Stimulated activated CD4-positive, alpha-beta T cell treated with anti-CD3 and anti-CD28 coated beads, Interleukin-1b, Interleukin-23, amount 100 ng/mL, for 24 hours (primary cell): ENCODE measurements at regions not wholly inside any gene's neighbourhood (a gene's known extent, or its start where the extent isn't known, plus 50 kb on each side); places are given as distances from the start of the nearest gene placed in this dataset.
"Not testable (repeated sequence)": the region's sequence is repeated elsewhere in the genome, so short reads cannot be mapped to it uniquely, and the experiment has no call there.

Experiments
- DNase-seq, 4 experiments: peaks; one replicate each; pipeline ENCODE4 v3.0.0-alpha.2; 2020; ENCODE audit warnings: low read depth in 4 of 4, low spot score in 1 of 4

DNA sequence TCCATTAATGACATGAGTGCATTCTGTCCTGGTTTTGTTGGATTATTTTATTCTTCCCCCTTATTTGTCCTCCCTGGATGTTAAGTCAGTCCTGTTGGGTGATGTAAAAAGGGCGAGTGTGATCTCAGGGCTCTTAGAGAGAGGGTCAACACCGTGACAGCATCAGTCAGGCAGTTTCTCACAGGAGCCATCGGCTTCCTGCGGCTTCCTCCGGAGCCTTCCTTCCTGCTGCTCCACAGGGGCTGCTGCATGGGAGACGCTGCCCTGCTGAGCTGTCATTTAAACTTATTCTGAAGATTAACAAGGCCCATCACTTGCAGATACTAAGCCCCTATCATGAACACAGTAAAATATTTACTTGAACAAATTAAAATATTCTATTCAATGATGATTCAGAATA lies 211.3 kb downstream of the SPATA31A1 start:
- not testable (repeated sequence) for DNase-seq

DNA sequence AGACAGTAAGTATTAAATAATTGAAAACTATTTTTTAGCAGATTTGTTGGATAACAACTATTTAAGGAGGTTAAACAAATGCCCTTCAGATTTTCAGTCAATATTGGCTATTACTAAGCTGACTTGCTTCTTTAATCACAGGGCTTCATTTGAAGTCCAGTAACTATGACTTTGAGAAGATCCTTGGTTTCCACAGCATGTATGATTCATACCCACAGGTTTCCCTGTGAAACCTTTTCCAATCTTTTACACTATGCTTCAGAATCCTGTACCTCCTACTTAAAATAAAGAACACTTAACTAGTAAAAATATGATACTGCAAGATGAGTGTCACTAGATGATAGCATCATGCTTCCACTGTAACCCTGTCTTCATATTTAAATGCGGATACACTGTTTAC lies 211.9 kb downstream of the SPATA31A1 start:
- not testable (repeated sequence) for DNase-seq

DNA sequence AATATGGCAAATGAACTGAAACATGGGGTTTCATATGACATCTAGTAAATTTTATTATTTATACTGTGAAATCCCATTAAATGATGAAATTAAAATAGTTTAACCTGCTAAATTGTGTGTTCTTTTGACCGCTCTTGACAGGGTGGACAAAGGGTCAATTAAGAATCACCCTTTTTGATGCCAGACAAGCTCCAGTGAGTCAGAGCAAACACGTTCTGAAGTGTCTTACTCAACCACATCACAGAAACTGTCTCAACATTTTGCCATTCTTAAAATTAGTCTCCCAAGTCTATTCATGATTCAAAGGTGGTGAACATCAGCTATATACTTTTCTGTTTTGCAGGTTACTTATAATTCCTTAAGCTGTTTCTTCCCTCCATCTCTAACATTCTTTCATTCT lies 213.4 kb downstream of the SPATA31A1 start:
- not testable (repeated sequence) for DNase-seq

DNA sequence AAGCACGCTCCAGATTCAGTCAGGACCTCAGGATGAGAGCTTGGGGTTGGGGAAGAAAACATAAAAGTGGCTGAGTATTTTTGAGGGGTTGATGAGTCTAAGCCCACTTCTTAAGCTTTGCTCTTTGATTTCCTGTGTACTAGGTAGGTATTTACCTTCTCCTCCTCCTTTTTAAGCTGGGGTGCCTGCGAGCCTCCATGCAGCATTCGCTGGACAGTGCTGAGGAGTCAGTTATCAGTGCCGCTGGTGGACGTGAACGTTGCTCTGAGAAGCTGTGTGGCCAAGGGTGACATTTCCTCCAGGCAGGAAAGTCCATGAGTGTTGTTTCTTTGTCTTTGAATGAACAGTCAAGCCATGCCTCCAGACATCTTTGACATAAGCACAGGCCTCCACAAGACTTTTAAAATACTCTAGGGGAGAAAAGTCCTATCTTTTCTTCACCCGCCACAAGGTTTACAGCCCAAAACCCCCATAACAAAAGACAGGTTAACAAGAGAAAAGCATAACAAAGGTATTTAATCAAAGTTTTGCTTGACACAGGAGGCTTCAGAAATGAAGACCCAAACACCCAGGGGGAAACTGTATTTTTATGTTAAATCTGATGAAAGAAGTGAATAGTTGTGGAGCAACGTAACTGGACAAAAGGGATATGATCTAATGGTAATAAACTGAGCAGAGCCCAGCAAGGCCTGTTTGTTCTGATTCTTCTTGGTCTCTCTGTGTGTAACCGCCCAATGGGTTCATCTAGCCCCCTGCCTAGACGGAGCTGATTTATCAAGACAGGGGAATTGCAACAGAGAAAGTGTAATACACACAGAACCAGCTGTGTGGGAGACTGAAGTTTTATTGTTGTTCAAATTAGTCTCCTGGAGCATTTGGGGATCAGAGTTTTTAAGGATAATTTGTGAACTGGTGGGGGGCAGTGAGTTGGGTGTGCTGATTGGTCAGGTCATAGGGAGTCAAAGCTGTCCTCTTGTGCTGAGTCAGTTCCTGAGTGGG lies 217.9 kb downstream of the SPATA31A1 start:
- not testable (repeated sequence) for DNase-seq

DNA sequence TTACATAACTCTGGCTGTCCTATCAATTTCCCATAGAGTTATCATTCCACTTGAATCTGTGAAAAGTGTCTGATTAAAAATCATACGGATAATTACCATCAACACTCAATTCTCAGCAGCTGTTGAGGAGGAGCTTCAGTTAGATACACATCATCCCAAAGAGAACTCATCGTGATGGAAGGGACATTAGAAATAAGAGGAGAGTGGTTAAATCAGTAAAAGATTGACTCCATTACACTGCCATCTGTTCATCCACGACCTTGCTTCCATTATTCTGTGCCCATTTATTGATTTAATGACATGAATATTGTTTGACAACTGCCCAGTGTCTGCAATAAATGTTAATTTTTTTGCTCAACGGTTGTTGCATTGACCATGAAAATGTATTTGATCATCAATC lies 223.5 kb downstream of the SPATA31A1 start:
- DNase-seq = not testable (repeated sequence)

DNA sequence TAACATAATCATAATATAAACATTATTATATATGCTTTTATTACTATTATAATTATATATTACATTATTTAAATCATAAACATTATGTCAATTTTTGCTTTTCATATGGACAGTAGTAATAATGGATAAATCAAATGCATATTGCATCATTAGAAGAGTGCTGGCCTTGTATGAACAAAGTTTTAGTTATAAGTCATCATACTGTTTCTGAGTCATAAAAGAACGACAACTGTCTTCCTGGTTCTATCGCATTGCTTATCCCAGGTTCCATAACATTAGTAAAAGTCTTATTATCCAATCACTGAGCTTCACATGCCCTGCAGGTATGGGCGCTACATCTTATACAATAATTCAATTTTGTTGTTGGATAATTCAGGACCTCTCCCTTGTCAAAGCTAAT lies 225.8 kb downstream of the SPATA31A1 start:
- DNase-seq = not testable (repeated sequence)

DNA sequence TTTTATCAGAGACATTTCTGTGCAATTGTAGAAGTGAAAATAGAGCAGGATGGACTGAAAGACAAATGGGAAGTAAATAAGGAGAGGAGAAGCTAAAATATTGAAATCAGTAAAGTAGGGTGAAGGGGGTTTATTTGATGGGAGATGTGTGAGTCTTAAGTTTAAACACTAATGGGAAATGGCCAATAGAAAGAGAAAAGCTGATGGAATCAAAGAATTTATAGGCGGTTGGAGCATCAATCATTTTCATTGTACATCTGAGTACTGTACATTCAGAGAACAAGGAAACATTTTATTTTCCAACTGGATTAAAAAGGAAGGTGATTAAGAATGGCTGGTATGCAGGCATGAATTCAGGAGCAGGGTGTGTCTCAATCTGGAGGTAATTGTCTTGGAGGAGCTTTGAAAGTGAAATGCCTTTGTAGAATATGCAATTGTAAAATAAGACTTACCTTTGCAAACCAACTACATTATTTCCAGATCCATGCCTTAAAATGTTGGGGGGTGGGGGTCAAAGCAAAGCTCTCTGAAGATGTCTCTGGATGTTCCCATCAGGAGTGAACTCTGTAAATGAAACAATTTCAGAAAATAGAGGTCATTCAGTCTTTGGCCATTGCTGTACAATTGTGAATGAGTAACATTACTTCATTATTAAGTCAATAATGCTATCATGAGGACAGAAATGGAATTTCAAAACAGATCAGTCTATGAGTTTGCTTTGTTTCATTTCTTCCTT lies 227.4 kb downstream of the SPATA31A1 start:
- not testable (repeated sequence) for DNase-seq

DNA sequence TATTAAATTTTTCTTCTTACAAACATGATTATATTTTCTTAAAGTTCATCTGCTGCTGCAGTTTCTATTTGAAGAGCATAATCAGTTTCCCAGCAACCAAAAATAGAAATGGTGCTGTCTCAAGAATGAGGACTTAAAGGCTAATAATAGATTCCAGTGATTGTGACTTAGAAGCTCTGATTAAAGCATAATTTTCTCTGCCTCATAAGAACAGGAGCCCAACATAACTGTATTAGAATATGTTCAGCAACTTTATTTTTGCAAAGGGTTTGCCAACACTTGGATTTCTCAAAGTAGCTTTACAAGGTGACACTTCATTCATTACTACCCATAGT lies 227.9 kb downstream of the SPATA31A1 start:
- DNase-seq = not testable (repeated sequence)

DNA sequence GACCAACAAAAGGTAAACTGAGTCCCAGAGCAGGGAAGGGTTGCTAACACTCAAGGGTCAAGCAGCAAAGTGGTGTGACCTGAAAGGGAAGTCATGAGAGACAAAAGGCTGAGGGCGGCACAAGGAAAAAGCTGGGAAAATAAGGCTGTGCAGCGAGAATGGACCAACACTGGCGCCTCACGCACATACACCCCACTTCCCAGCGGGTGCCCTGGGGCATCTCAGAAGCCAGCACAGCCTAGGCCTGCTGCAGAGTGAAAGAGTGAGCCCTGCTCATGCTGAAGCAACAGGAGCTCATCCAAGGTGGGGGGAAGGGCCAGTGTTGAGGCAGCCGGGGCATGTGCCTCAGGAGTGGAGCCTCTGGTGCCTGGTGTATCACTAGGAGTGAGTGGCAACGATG lies 229.8 kb downstream of the SPATA31A1 start:
- not testable (repeated sequence) for DNase-seq

DNA sequence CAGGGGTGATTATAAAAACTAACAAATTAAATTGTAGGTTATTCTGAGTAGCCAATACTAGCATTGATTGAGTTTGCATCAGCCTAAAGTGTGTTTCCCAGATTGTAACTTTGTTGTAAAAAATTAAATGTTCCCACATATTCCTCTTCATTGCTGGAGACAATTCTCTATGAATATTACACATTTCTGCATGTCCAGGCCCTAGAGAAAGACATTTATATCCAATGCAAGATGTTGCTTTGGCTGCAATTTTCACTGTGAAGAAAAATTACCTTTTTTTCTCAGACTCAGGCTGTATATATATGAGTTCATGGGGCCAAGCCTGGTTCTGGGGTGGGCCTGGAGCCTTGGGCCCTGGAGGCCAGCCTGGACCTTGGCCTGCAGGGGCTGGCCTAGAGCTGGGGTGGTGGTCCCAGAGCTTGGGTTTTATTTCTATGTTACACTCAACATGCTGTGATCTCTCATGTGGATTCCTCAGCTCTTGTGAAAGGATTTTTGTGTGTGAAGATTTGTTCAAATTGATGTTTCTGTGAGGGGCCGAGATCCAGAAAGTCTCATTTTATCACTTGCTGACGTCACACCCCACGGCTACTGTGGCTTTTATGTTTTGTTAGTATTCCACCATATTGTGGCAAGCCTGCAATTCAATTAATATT lies 232.5 kb downstream of the SPATA31A1 start:
- DNase-seq = no peak

DNA sequence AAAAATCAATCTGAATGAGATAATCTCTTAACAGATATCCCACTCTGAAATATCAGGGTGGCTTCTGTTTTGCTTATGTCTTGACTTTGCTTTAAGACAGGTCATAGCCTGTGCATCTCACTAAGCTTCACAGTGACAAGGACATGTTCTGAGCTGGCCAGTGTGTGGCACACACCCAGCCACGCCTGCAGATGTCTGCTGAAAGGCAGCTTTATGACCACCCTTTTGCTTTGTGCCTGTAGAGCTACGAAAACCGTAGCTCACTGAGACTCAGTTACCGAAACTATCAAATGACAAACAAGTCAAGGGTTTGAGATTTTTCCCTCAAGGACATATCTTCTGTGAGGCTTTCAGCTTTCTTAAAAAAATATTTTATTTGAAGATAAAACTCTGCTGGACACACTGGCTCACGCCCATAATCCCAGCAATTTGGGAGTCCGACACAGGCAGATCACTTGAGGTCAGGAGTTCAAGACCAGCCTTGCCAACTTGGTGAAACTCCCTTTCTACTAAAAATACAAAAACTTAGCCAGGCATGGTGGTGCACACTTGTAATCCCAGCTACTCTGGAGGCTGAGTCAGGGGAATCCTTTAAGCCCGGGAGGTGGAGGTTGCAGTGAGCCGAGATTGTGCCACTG lies 233.2 kb downstream of the SPATA31A1 start:
- DNase-seq = no peak

DNA sequence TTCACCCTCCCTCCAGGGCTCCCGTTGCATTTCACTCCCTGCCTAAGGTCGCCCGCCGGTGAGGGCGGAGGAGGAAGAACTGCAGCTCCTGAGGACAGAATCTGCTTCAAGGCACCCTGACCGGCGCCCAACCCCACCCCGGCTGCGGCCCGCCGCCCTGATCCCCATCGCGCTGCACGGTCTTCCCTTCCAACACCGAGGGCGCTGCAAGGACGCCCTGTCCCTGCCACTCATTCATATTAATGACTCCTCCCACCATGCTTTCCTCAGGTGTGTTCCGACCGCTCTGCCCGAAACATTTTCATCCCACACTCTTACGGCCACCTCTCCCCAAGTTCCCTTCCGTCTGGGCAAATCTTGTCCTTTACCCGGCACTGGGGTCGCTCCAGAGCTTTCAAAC lies 248.6 kb downstream of the SPATA31A1 start:
- not testable (repeated sequence) for DNase-seq

DNA sequence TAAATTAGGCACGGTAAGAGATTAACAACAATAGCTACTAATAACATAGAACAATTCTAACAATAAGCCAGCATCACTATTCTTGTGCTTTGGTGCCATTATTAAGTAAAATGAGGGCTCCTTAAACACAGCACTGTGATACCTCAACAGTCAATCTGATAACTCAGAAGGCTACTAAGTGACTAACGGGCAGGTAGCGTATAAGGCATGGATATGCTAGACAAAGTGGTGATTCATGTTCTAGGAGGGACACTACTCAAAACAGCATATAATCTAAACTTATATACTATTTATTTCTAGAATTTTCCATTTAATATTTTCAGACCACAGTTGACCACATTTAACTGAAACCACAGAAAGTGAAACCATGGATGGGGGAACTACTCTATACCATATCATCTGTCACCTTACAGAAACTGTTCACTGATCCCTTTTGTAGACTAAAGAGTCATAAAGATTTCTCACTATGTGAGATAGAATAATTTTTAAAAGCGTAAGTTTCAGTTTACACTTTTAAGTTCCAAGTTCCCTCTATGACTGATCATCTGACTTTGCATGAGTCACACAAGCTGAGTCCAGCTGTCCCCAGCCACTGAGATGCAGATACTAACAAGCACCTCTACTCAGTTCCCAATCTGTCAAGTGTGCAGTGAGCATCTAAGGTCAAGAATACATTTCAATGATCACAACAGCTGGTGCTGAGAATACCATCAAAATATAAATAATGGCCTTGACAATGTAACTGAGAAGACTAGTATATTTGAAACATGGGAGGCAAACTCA lies 256.2 kb downstream of the SPATA31A1 start:
- DNase-seq = not testable (repeated sequence)

DNA sequence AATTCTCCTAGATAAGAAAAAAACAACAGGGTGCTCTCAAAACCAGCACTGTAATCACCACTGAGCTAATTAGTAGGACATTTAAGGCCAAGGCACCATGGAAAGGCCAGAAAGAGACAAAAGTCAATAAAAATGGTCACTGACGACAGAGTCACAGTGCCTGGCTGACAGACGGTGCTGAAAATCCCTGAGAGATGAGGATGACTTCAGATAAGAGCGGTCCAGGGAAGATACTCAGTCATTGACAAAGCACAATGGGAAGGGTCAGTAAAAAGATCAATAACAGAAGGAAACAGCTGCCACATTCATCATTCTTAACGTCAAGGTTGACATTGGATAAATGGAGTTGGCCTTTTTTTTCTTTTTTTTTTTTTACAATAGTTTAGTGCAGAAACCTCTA lies 261.0 kb downstream of the SPATA31A1 start:
- DNase-seq = not testable (repeated sequence)

DNA sequence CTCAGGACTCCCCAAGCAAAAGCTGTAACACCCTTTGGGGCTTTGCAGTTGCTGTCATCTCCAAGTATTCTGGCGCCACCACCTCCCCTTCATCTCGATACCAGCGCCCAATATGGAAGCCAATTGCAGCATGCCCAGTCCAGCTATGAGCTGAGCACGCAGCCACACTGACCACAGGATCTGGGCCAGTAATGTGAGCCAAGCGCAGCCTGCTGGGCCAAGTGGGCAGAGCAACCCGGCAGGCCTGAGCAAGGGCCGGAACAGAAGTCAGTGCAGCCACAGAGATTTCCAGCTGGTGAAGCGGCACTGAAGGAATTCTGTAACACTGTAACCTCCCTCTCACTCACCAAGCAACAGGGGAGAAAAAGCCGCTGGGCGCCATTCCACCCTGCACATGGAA lies 268.6 kb downstream of the SPATA31A1 start:
- not testable (repeated sequence) for DNase-seq

DNA sequence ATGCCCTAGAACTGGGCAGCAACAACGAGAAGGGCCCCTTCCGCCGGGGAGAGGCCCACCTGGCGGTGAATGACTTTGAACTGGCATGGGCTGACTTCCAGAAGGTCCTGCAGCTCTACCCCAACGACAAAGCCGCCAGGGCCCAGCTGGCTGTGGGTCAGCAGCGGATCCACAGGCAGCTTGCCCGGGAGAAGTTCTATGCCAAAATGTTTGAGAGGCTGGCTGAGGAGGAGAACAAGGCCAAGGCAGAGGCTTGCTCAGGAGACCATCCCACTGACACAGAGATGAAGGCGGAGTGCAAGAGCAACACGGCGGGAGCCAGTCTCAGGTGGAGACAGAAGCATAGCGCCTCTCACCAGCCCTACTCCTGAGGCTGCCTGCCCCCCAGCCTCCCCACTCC lies 276.6 kb downstream of the SPATA31A1 start:
- not testable (repeated sequence) for DNase-seq

DNA sequence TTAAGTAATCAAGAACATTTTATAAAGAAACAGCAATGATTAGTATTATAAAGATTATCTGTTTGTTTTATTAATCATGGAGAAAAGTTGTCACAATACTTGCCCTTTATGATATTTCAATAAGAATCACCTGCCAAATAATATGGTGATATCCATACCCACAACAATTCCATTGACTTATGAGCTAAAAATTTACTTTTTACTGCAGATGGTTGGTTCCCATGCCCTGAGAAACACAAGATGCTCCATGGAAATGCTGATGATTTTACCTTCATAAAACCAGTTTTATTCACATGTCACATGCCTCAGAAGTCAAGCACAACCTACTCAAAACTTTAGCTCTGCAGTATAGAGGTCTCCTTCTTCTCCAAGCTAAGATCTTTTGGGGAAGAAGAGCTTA lies 293.6 kb downstream of the SPATA31A1 start:
- not testable (repeated sequence) for DNase-seq

DNA sequence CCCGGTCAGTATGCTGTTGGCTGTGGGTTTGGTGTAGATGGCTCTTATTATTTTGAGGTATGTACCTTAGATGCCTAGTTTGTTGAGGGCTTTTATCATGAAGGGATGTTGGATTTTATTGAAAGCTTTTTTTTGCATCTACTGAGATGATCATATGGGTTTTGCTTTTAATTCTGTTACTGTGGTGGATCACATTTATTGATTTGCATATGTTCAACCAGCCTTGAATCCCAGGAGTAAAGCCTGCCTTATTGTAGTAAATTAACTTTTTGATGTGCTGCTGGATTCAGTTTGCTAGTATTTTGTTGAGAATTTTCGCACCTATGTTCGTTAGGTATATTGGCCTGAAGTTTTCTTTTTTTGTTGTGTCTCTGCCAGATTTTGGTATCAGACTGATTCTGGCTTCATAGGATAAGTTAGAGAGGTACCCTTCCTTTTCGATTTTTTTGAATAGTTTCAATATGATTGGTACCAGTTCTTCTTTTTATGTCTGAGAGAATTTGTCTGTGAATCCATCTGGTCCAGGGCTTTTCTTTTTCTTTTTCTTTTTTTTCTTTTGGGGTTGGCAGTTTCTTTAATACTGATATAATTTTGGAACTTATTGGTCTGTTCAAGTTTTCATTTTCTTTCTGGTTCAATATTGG lies 301.6 kb downstream of the SPATA31A1 start:
- DNase-seq = not testable (repeated sequence)

DNA sequence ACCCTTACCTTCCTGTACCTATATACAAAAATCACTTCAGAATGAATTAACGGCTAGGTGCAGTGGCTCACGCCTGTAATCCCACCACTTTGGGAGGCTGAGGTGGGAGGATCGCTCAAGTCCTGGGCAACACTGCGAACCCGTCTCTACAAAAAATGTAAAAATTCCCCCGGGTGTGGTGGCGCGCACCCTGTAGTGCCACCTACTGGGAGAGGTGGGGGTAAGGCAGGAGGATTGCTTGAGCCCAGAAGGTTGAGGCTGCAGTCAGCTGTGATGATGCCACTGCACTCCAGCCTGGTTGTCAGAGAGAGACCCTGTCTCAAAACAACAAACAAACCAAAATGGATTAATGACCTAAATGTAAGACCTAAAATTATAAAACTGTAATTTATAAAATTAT lies 307.6 kb downstream of the SPATA31A1 start:
- DNase-seq = not testable (repeated sequence)

DNA sequence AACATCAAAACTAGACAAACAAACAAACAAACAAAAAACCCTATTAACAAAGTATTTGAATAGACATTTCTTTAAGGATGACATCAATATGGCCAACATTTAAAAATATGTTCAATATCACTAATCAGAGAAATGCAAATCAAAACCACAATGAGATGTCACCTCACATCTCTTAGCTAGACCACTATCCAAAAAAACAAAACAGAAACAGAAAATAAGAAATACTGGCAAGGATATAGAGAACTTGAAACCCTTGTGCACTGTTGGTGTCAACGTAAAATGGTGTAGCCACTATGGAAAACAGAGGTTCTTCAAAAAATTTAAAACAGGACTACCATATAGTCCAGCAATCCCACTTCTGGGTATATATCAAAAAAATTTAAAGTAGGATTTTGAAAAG lies 308.2 kb downstream of the SPATA31A1 start:
- DNase-seq = not testable (repeated sequence)
